Tibial nerve (tissue), 4 donors: ENCODE measurements at regions not wholly inside any gene's neighbourhood (a gene's known extent, or its start where the extent isn't known, plus 50 kb on each side); places are given as distances from the start of the nearest gene placed in this dataset.

Experiments
- DNase-seq, 2 donors: peaks; one replicate each; pipeline ENCODE4 v3.0.0-alpha.2; 2019; ENCODE audit warnings: low spot score in 2 of 2
- H3K27ac ChIP-seq, 4 donors: fragments of 200-600 bp; sonication (generic) in 3 of 4; one replicate each; pipeline ENCODE4 v1.5.1; 2017 to 2019; ENCODE audit warnings: mild to moderate bottlenecking in 1 of 4
- H3K27me3 ChIP-seq, 2 donors: fragments of 200-600 bp; sonication (generic) in 1 of 2; one replicate each; pipeline versions ENCODE4 v1.5.1 to v1.6.0; 2017 to 2019
- H3K36me3 ChIP-seq, 3 donors: fragments of 200-600 bp; sonication (generic); one replicate each; pipeline ENCODE4 v1.5.1; 2018 to 2019
- H3K4me1 ChIP-seq, 4 donors: fragments of 200-600 bp; sonication (generic) in 3 of 4; one replicate each; pipeline ENCODE4 v1.5.1; 2017 to 2019
- H3K4me3 ChIP-seq, 4 donors: fragments of 200-600 bp; sonication (generic) in 3 of 4; one replicate each; pipeline ENCODE4 v1.5.1; 2017 to 2019; ENCODE audit warnings: mild to moderate bottlenecking in 1 of 4, moderate library complexity in 1 of 4
- H3K9me3 ChIP-seq, 4 donors: fragments of 200-600 bp; sonication (generic) in 3 of 4; one replicate each; pipeline ENCODE4 v1.5.1; 2017 to 2019
- EP300 ChIP-seq, 2 donors: sonication (generic); formaldehyde crosslinking; IDR thresholded peaks; one replicate each; pipeline ENCODE4 v1.6.1; 2017; ENCODE audit warnings: antibody characterized with exemption in 2 of 2, mild to moderate bottlenecking in 1 of 2
- POLR2A ChIP-seq, 2 donors: fragments of 450-650 bp; IDR thresholded peaks; one replicate each; pipeline ENCODE4 v1.6.1; 2017; ENCODE audit warnings: antibody characterized with exemption in 2 of 2, mild to moderate bottlenecking in 2 of 2, moderate library complexity in 2 of 2
- WGBS, 2 donors: methylation state at CpG; one replicate each; pipeline ENCODE4 v1.1.5; 2018; 5-methylcytosine and 5-hydroxymethylcytosine counted together
- TF ChIP-seq, protein P1 (sequence below), 5 experiments: fragments of 200-600 bp in 3 of 5; fragments of 450-650 bp in 2 of 5; sonication (generic) in 3 of 5; IDR thresholded peaks; one replicate each; pipeline ENCODE4 v1.5.1; 2016 to 2019; ENCODE audit warnings: antibody characterized with exemption in 5 of 5, mild to moderate bottlenecking in 3 of 5, moderate library complexity in 2 of 5

DNA sequence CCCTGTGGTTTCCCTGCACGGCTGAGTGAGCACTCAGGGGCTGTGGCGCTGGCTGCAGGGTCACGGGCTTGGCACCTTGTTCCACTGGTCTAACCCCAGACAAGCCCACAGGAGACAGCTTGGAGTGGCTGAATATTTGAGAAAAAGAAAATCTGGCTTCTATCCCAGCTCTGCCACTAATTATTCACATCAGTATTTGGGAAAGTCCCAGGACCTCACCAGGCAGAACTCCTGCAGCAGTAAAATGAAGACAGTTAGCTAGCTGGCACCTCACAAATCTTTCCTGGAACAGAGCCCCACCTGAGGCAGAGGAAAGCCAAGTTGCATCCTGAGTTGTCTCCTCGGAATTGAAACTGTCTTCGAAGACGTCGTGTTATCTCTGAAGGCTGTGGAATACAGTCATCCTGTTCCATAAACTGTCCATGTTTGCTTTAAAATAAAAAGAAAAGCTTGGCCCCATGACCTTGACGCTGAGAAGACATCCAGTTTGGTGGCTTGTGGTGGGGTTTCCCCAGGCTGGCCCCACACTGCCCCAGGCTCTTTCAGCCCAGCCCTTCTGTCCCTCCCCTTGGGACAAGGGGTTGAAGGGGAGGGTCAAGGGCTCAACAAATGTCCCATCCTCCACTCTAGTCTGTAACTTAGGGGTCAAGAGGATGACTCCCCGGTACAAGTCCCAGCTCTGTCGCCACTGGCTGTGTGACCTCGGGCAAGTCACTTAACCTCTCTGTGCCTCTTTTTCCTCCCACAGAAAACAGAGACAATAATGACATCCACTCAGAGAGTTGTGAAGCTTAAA is 93.8 kb upstream of the TMPRSS2 start:
- 37 to 38% methylated on average over 11 of the region's 11 CpGs for whole genome bisulfite sequencing, 2 donors
- Histone ChIP-seq H3K27ac (no peak overlapping the region), H3K4me1 (peaks cover 0 to 5% (median 0%) of the 10 kb centered on the region in 4 donors), H3K9me3 (no peaks in the 10 kb centered on the region), H3K27me3 (no peaks in the 10 kb centered on the region), H3K4me3 (no peak overlapping the region), H3K36me3 (no peaks in the 10 kb centered on the region)
- no peak for TF ChIP-seq POLR2A (IDR thresholded peaks at IDR 0.05)
- TF ChIP-seq, protein P1, sequence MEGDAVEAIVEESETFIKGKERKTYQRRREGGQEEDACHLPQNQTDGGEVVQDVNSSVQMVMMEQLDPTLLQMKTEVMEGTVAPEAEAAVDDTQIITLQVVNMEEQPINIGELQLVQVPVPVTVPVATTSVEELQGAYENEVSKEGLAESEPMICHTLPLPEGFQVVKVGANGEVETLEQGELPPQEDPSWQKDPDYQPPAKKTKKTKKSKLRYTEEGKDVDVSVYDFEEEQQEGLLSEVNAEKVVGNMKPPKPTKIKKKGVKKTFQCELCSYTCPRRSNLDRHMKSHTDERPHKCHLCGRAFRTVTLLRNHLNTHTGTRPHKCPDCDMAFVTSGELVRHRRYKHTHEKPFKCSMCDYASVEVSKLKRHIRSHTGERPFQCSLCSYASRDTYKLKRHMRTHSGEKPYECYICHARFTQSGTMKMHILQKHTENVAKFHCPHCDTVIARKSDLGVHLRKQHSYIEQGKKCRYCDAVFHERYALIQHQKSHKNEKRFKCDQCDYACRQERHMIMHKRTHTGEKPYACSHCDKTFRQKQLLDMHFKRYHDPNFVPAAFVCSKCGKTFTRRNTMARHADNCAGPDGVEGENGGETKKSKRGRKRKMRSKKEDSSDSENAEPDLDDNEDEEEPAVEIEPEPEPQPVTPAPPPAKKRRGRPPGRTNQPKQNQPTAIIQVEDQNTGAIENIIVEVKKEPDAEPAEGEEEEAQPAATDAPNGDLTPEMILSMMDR (IDR thresholded peaks at IDR 0.05) = no peak
- no peak for TF ChIP-seq EP300 (IDR thresholded peaks at IDR 0.05)
- DNase-seq = no peak

GRCh38 chr21:41600961-41601572 is 93.1 kb upstream of the TMPRSS2 start:
- Histone ChIP-seq H3K4me3 (no peak overlapping the region), H3K27me3 (no peaks in the 10 kb centered on the region), H3K27ac (no peak overlapping the region), H3K4me1 (peaks cover 0 to 5% (median 0%) of the 10 kb centered on the region in 4 donors), H3K36me3 (no peaks in the 10 kb centered on the region), H3K9me3 (no peaks in the 10 kb centered on the region)
- DNase-seq = no peak
- WGBS, 2 donors = 79 to 88% methylated on average over 8 to 9 of the region's 10 CpGs
- TF ChIP-seq POLR2A (IDR thresholded peaks at IDR 0.05) (no peak), EP300 (IDR thresholded peaks at IDR 0.05) (no peak)
- TF ChIP-seq, protein P1 (IDR thresholded peaks at IDR 0.05) = no peak

- no peaks in the 10 kb centered on the region for H3K36me3 ChIP-seq
- no peak overlapping the region for H3K27ac ChIP-seq
- WGBS, 2 donors = 83 to 93% methylated on average over 9 of the region's 9 CpGs
- no peaks in the 10 kb centered on the region for H3K9me3 ChIP-seq
- H3K4me3 ChIP-seq = no peak overlapping the region
- H3K4me1 ChIP-seq = peaks cover 0 to 5% (median 0%) of the 10 kb centered on the region in 4 donors
- H3K27me3 ChIP-seq = no peaks in the 10 kb centered on the region
- no peak for TF ChIP-seq EP300 (IDR thresholded peaks at IDR 0.05)
- TF ChIP-seq, protein P1 (IDR thresholded peaks at IDR 0.05) = no peak
- no peak for TF ChIP-seq POLR2A (IDR thresholded peaks at IDR 0.05)
- DNase-seq = no peak
These were observed 92.6 kb upstream of the TMPRSS2 start for GRCh38 chr21:41600556-41600955.

GRCh38 chr21:41600116-41600515 is 92.2 kb upstream of the TMPRSS2 start:
- no peak overlapping the region for H3K27ac ChIP-seq
- H3K9me3 ChIP-seq = no peaks in the 10 kb centered on the region
- no peak for DNase-seq
- H3K27me3 ChIP-seq = peaks cover 0 to 1% of the 10 kb centered on the region in 2 donors
- no peak overlapping the region for H3K4me3 ChIP-seq
- TF ChIP-seq, protein P1 (IDR thresholded peaks at IDR 0.05) = no peak
- TF ChIP-seq EP300 (IDR thresholded peaks at IDR 0.05) (no peak), POLR2A (IDR thresholded peaks at IDR 0.05) (no peak)
- peaks cover 0 to 5% (median 0%) of the 10 kb centered on the region in 4 donors for H3K4me1 ChIP-seq
- no peaks in the 10 kb centered on the region for H3K36me3 ChIP-seq
- WGBS, 2 donors = 90 to 94% methylated on average over 7 of the region's 7 CpGs
